NCI-H524 (cell line): ENCODE measurements at regions not wholly inside any gene's neighbourhood (a gene's known extent, or its start where the extent isn't known, plus 50 kb on each side); places are given as distances from the start of the nearest gene placed in this dataset.

Source experiments
- DNase-seq, 2 experiments: peaks; one replicate each; lab custom pipeline; 2025; lab: John Stamatoyannopoulos, UW

GRCh38 chrX:30950391-30950790 lies 61.3 kb upstream of the TAB3 start:
- peak in 1 of 2 experiments; percentile 30 for DNase-seq

GRCh38 chrX:30949554-30949953 lies 60.5 kb upstream of the TAB3 start:
- DNase-seq: no peak

- DNase-seq: peak; percentile 9 to 16
Observed at GRCh38 chrX:30948626-30949025, 59.6 kb upstream of the TAB3 start.

GRCh38 chrX:30948051-30948450 lies 59.0 kb upstream of the TAB3 start:
- no peak for DNase-seq

GRCh38 chrX:30943984-30944383 lies 54.9 kb upstream of the TAB3 start:
- no peak for DNase-seq

- DNase-seq: no peak
Observed at GRCh38 chrX:30941898-30942297, 52.8 kb upstream of the TAB3 start.

- no peak for DNase-seq
Observed at GRCh38 chrX:30939928-30940327, 50.9 kb upstream of the TAB3 start.
